Naive thymus-derived CD4-positive, alpha-beta T cell (primary cell): ENCODE measurements at regions not wholly inside any gene's neighbourhood (a gene's known extent, or its start where the extent isn't known, plus 50 kb on each side); places are given as distances from the start of the nearest gene placed in this dataset.

ENCODE experiments used
- ATAC-seq: fragments of 150-1000 bp; cut with Tn5 transposase; 2 replicates; pipeline ENCODE4 v1.10.0; 2021; ENCODE audit warnings: mild to moderate bottlenecking, moderate library complexity
- CTCF ChIA-PET: fragments of 350-600 bp; sonication (Branson Sonifier 250); formaldehyde crosslinking; loops from one replicate; lab custom pipeline; 2021; ENCODE audit warnings: antibody characterized with exemption; lab: Charles Lee
- POLR2A ChIA-PET: fragments of 350-600 bp; sonication (Branson Sonifier 250); formaldehyde crosslinking; loops from one replicate; lab custom pipeline; 2021; ENCODE audit warnings: antibody characterized with exemption, inconsistent platforms; lab: Charles Lee
- DNase-seq, 9 donors: peaks; one replicate each; pipeline versions ENCODE4 v3.0.0 to v3.0.0-alpha.2; 2020 to 2022; ENCODE audit warnings: mixed read lengths in 1 of 9
- H3K27ac ChIP-seq: one replicate; pipeline ENCODE4 v1.7.0; 2013; ENCODE audit warnings: mild to moderate bottlenecking, low read depth, low read length, moderate library complexity
- H3K27me3 ChIP-seq, 2 donors: one replicate each; pipeline ENCODE4 v1.7.0; 2013; ENCODE audit warnings: low read length in 2 of 2, mild to moderate bottlenecking in 2 of 2, moderate library complexity in 2 of 2; ENCODE audit not compliant: control insufficient read depth in 2 of 2, insufficient read depth in 2 of 2
- H3K36me3 ChIP-seq, 3 experiments: 1 replicate in 2 of 3; 2 replicates in 1 of 3; pipeline ENCODE4 v1.7.0; 2013; ENCODE audit warnings: low read length in 3 of 3, mild to moderate bottlenecking in 3 of 3, moderate library complexity in 1 of 3; ENCODE audit not compliant: insufficient read depth in 3 of 3, control insufficient read depth in 2 of 3
- H3K4me1 ChIP-seq, 2 donors: one replicate each; pipeline ENCODE4 v1.7.0; 2013; ENCODE audit warnings: low read length in 2 of 2, mild to moderate bottlenecking in 2 of 2, moderate library complexity in 1 of 2; ENCODE audit not compliant: control insufficient read depth in 2 of 2, insufficient read depth in 2 of 2
- H3K4me3 ChIP-seq: 2 replicates; pipeline ENCODE4 v1.7.0; 2013; ENCODE audit warnings: mild to moderate bottlenecking, low read length
- H3K9me3 ChIP-seq, 3 experiments: 1 replicate in 2 of 3; 2 replicates in 1 of 3; pipeline ENCODE4 v1.7.0; 2013; ENCODE audit warnings: low read length in 3 of 3; ENCODE audit not compliant: control insufficient read depth in 2 of 3
- H3K27ac Mint-ChIP-seq, 9 donors: one replicate each; pipeline ENCODE4 v1.8.0; 2020 to 2022; ENCODE audit warnings: mixed read lengths in 9 of 9, mild to moderate bottlenecking in 8 of 9, moderate library complexity in 5 of 9, inconsistent platforms in 2 of 9
- H3K27me3 Mint-ChIP-seq, 5 donors: one replicate each; pipeline ENCODE4 v1.8.0; 2021 to 2022; ENCODE audit warnings: mixed read lengths in 5 of 5, mild to moderate bottlenecking in 1 of 5
- H3K36me3 Mint-ChIP-seq, 5 donors: one replicate each; pipeline ENCODE4 v1.8.0; 2020 to 2022; ENCODE audit warnings: mixed read lengths in 5 of 5, mild to moderate bottlenecking in 3 of 5, inconsistent platforms in 1 of 5
- H3K4me1 Mint-ChIP-seq, 7 donors: one replicate each; pipeline ENCODE4 v1.8.0; 2020 to 2022; ENCODE audit warnings: mixed read lengths in 7 of 7, mild to moderate bottlenecking in 3 of 7, inconsistent platforms in 1 of 7
- H3K4me3 Mint-ChIP-seq, 10 donors: one replicate each; pipeline ENCODE4 v1.8.0; 2020 to 2022; ENCODE audit warnings: mild to moderate bottlenecking in 10 of 10, mixed read lengths in 10 of 10, moderate library complexity in 6 of 10, inconsistent platforms in 2 of 10
- H3K9me3 Mint-ChIP-seq, 11 donors: one replicate each; pipeline ENCODE4 v1.8.0; 2020 to 2022; ENCODE audit warnings: mixed read lengths in 11 of 11, mild to moderate bottlenecking in 4 of 11, inconsistent platforms in 1 of 11, moderate library complexity in 1 of 11
- intact Hi-C, 2 donors: fragments of 100-400 bp; cut with micrococcal nuclease; formaldehyde crosslinking; loops; one replicate each; pipeline ENCODE4 v1.15.1; 2023

- no peak overlapping the region for H3K4me3 ChIP-seq
- H3K27ac Mint-ChIP-seq, result no peak overlapping the region
- H3K27ac ChIP-seq, result no peak overlapping the region
- no peaks in the 10 kb centered on the region for H3K27me3 Mint-ChIP-seq
- no peaks in the 10 kb centered on the region for H3K36me3 Mint-ChIP-seq
- peaks cover 0 to 37% (median 11%) of the 10 kb centered on the region in 11 donors for H3K9me3 Mint-ChIP-seq
- DNase-seq (no peak), ATAC-seq (no peak)
- POLR2A ChIA-PET, result no interaction called here
- no peaks in the 10 kb centered on the region for H3K27me3 ChIP-seq
- no peak overlapping the region for H3K4me3 Mint-ChIP-seq
- H3K9me3 ChIP-seq, result no peaks in the 10 kb centered on the region
- no peaks in the 10 kb centered on the region for H3K4me1 Mint-ChIP-seq
- CTCF ChIA-PET, result no interaction called here
- intact Hi-C loops, result no loop called here
- H3K4me1 ChIP-seq, result no peaks in the 10 kb centered on the region
- no peaks in the 10 kb centered on the region for H3K36me3 ChIP-seq
Measured at GRCh38 chrX:8413279-8413678, 51.4 kb upstream of the VCX3B start.
